Kidney (tissue), 13 donors: ENCODE measurements at regions not wholly inside any gene's neighbourhood (a gene's known extent, or its start where the extent isn't known, plus 50 kb on each side); places are given as distances from the start of the nearest gene placed in this dataset.

Experiments
- DNase-seq, 5 donors: peaks; one replicate each; pipeline ENCODE4 v3.0.0-alpha.2; 2013 to 2020
- FAIRE-seq: peaks from 2 replicates; lab custom pipeline; 2012; peaks lifted over from hg19 to GRCh38; lab: Jason Lieb, UNC
- H3K27ac ChIP-seq, 2 donors: one replicate each; pipeline ENCODE4 v1.7.0; 2013; ENCODE audit warnings: low read depth in 2 of 2, low read length in 2 of 2, inconsistent platforms in 1 of 2
- H3K27me3 ChIP-seq: one replicate; pipeline ENCODE4 v1.7.1; 2013; ENCODE audit warnings: low read length, inconsistent platforms; ENCODE audit not compliant: control insufficient read depth, insufficient read depth
- H3K36me3 ChIP-seq, 3 donors: one replicate each; pipeline versions ENCODE4 v1.7.0 to v1.7.1; 2013; ENCODE audit warnings: low read length in 3 of 3, control low read depth in 1 of 3, inconsistent platforms in 1 of 3; ENCODE audit not compliant: insufficient read depth in 3 of 3, control insufficient read depth in 2 of 3
- H3K4me1 ChIP-seq, 3 donors: one replicate each; pipeline versions ENCODE4 v1.7.0 to v1.7.1; 2013; ENCODE audit warnings: low read length in 3 of 3, inconsistent platforms in 1 of 3, low read depth in 1 of 3; ENCODE audit not compliant: control insufficient read depth in 2 of 3, insufficient read depth in 2 of 3
- H3K4me3 ChIP-seq, 3 donors: one replicate each; pipeline versions ENCODE4 v1.7.0 to v1.8.1; 2013; ENCODE audit warnings: low read length in 3 of 3, control low read depth in 1 of 3, inconsistent platforms in 1 of 3
- H3K9ac ChIP-seq, 3 donors: one replicate each; pipeline versions ENCODE4 v1.7.0 to v1.7.1; 2013; ENCODE audit warnings: low read length in 3 of 3, control low read depth in 1 of 3, inconsistent platforms in 1 of 3
- H3K9me3 ChIP-seq, 3 donors: one replicate each; pipeline versions ENCODE4 v1.7.0 to v1.7.1; 2013; ENCODE audit warnings: low read length in 3 of 3, control low read depth in 1 of 3, inconsistent platforms in 1 of 3; ENCODE audit not compliant: control insufficient read depth in 2 of 3, insufficient read depth in 1 of 3
- intact Hi-C: fragments of 100-400 bp; cut with DNase I; formaldehyde crosslinking; loops from one replicate; pipeline ENCODE4 v1.11.1; 2022
- TF ChIP-seq, protein P1 (sequence below): IDR thresholded peaks from 3 replicates; pipeline ENCODE4 v1.5.1; 2012; ENCODE audit warnings: mild to moderate bottlenecking, moderate library complexity, borderline replicate concordance; ENCODE audit not compliant: insufficient read depth; ENCODE audit errors: extremely low read depth
- donor health status: control.
- donor health status: control.
- donor health status: control.
- donor health status: control.
- donor health status: control.
- donor health status: DM: yes; HTN: yes; CAD: no.
- donor health status: Normal renal cell carcinoma (clear cell type).

DNA sequence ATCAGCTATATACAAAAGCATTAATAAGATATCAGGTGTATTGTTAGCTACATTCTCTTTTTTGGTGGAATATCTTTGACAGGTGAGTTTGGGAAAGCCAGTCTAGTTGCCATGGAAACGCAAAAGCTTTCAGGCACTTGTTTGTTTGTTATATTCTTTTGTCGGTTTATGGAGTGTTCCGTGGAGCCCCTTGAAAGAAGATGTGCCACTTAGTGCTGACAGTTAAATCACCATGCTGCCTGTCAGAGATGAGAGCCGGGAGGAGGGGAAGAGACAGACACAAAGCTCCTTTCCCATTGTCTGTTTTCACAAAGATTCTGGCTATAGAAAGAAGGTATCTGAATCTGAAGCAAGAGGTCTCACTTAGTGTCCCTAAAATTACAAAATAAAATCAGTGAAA lies 170.8 kb downstream of the SNAPC1 start:
- no peak overlapping the region for H3K4me3 ChIP-seq
- H3K9ac ChIP-seq, result no peak overlapping the region
- intact Hi-C loops, result no loop called here
- H3K9me3 ChIP-seq, result no peaks in the 10 kb centered on the region
- H3K36me3 ChIP-seq, result no peaks in the 10 kb centered on the region
- no peaks in the 10 kb centered on the region for H3K4me1 ChIP-seq
- TF ChIP-seq, protein P1, sequence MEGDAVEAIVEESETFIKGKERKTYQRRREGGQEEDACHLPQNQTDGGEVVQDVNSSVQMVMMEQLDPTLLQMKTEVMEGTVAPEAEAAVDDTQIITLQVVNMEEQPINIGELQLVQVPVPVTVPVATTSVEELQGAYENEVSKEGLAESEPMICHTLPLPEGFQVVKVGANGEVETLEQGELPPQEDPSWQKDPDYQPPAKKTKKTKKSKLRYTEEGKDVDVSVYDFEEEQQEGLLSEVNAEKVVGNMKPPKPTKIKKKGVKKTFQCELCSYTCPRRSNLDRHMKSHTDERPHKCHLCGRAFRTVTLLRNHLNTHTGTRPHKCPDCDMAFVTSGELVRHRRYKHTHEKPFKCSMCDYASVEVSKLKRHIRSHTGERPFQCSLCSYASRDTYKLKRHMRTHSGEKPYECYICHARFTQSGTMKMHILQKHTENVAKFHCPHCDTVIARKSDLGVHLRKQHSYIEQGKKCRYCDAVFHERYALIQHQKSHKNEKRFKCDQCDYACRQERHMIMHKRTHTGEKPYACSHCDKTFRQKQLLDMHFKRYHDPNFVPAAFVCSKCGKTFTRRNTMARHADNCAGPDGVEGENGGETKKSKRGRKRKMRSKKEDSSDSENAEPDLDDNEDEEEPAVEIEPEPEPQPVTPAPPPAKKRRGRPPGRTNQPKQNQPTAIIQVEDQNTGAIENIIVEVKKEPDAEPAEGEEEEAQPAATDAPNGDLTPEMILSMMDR, result no peak
- no peak overlapping the region for H3K27ac ChIP-seq
- H3K27me3 ChIP-seq, result no peaks in the 10 kb centered on the region
- no peak for FAIRE-seq
- no peak for DNase-seq

DNA sequence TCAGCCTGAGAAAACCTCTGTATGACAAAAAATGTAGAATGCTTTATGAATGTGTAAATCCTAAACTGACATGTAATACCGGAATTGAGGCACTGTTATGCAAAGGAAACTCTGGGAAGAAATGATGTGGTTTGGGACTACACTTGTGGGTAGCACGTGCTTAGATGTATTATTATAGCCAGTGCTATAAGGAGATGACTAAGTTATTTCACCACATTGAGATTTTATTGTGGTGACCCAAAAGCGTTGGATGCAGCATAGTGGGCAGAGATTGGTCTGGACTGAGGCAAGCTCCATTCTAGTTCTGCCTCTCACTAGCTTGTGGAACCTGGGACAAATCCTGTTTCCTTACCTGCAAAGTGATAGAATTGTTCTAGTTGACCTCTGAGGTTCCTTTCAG lies 172.2 kb downstream of the SNAPC1 start:
- no peak overlapping the region for H3K27ac ChIP-seq
- H3K27me3 ChIP-seq, result no peaks in the 10 kb centered on the region
- intact Hi-C loops, result no loop called here
- FAIRE-seq, result no peak
- no peaks in the 10 kb centered on the region for H3K9me3 ChIP-seq
- H3K36me3 ChIP-seq, result no peaks in the 10 kb centered on the region
- no peak for DNase-seq
- TF ChIP-seq, protein P1, result no peak
- H3K4me3 ChIP-seq, result no peak overlapping the region
- no peaks in the 10 kb centered on the region for H3K4me1 ChIP-seq
- H3K9ac ChIP-seq, result no peak overlapping the region

DNA sequence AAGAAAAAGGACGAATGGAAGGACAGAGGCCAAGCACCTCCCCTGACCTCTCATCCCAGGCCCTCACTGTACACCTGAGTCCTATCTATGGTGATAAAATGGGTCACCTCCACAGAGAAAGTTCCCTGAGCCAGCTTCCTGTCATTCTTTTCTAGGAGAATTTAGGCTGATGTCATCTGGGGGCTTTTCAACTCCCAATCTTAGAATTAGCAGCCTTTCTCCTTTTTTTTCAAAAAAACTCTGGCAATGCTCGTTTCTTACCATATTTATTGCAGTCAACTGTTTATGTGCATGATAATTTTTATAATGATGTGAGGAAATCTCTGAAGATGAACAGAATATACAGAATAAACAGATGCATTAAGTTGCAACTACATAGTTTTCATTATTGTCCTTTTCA lies 177.6 kb downstream of the SNAPC1 start:
- TF ChIP-seq, protein P1, result no peak
- Histone ChIP-seq H3K4me1 (no peaks in the 10 kb centered on the region), H3K27me3 (no peaks in the 10 kb centered on the region), H3K27ac (no peak overlapping the region), H3K36me3 (no peaks in the 10 kb centered on the region), H3K9me3 (no peaks in the 10 kb centered on the region), H3K4me3 (no peak overlapping the region), H3K9ac (no peak overlapping the region)
- intact Hi-C loops, result no loop called here
- no peak for FAIRE-seq
- no peak for DNase-seq
